GM23338 (cell line): ENCODE measurements at regions not wholly inside any gene's neighbourhood (a gene's known extent, or its start where the extent isn't known, plus 50 kb on each side); places are given as distances from the start of the nearest gene placed in this dataset.

Source experiments
- ATAC-seq: fragments of 200-7000 bp; cut with Tn5 transposase; 3 replicates; pipeline ENCODE4 v1.9.1; 2020
- DNase-seq: peaks from one replicate; pipeline ENCODE4 v3.0.0-alpha.2; 2015; ENCODE audit warnings: low spot score
- H2AFZ ChIP-seq: fragments of 200-600 bp; sonication (generic); 2 replicates; pipeline ENCODE4 v1.8.0; 2016; ENCODE audit warnings: antibody characterized with exemption, mild to moderate bottlenecking, moderate library complexity
- H3F3A ChIP-seq: fragments of 200-600 bp; sonication (generic); replicated peaks from 2 replicates; pipeline ENCODE4 v1.8.0; 2017; ENCODE audit warnings: antibody characterized with exemption, mixed run types, low read depth
- H3K27ac ChIP-seq: fragments of 200-600 bp; sonication (generic); 2 replicates; pipeline ENCODE4 v1.6.1; 2016; ENCODE audit warnings: low read depth
- H3K27me3 ChIP-seq: fragments of 200-600 bp; sonication (generic); 2 replicates; pipeline ENCODE4 v1.8.0; 2016; ENCODE audit warnings: mild to moderate bottlenecking, mixed run types, moderate library complexity; ENCODE audit not compliant: insufficient read depth
- H3K36me3 ChIP-seq: fragments of 200-600 bp; sonication (generic); 2 replicates; pipeline ENCODE4 v1.8.0; 2016; ENCODE audit warnings: mild to moderate bottlenecking; ENCODE audit not compliant: insufficient read depth
- H3K4me1 ChIP-seq: fragments of 200-600 bp; sonication (generic); 2 replicates; pipeline ENCODE4 v1.8.0; 2016; ENCODE audit warnings: mild to moderate bottlenecking, moderate library complexity; ENCODE audit not compliant: insufficient read depth
- H3K4me2 ChIP-seq: fragments of 200-600 bp; sonication (generic); 2 replicates; pipeline ENCODE4 v1.7.1; 2017; ENCODE audit warnings: mixed run types
- H3K4me3 ChIP-seq: fragments of 200-600 bp; sonication (generic); 2 replicates; pipeline ENCODE4 v1.6.1; 2016; ENCODE audit warnings: mixed run types
- H3K79me2 ChIP-seq: fragments of 200-600 bp; sonication (generic); replicated peaks from 2 replicates; pipeline ENCODE4 v1.8.0; 2017; ENCODE audit warnings: mild to moderate bottlenecking; ENCODE audit not compliant: insufficient read depth
- H3K9me2 ChIP-seq: fragments of 200-600 bp; sonication (generic); 2 replicates; pipeline ENCODE4 v1.8.0; 2017; ENCODE audit not compliant: insufficient read depth
- H4K20me1 ChIP-seq: fragments of 200-600 bp; sonication (generic); replicated peaks from 2 replicates; pipeline ENCODE4 v1.8.0; 2017; ENCODE audit warnings: mild to moderate bottlenecking; ENCODE audit not compliant: insufficient read depth
- H3K27ac Mint-ChIP-seq: 2 replicates; pipeline ENCODE4 v1.8.0; 2020; ENCODE audit warnings: inconsistent platforms, mild to moderate bottlenecking, moderate library complexity, mixed read lengths
- H3K27me3 Mint-ChIP-seq: 3 replicates; pipeline ENCODE4 v1.8.0; 2022; ENCODE audit warnings: low read depth, mild to moderate bottlenecking, moderate library complexity, mixed read lengths, inconsistent platforms; ENCODE audit not compliant: insufficient read depth, poor library complexity
- H3K36me3 Mint-ChIP-seq: 3 replicates; pipeline ENCODE4 v1.8.0; 2021; ENCODE audit warnings: low read depth, mild to moderate bottlenecking, inconsistent platforms, moderate library complexity, mixed read lengths
- H3K4me1 Mint-ChIP-seq: 3 replicates; pipeline ENCODE4 v1.8.0; 2020; ENCODE audit warnings: mild to moderate bottlenecking, inconsistent platforms, mixed read lengths
- H3K4me3 Mint-ChIP-seq: 3 replicates; pipeline ENCODE4 v1.8.0; 2021; ENCODE audit warnings: moderate library complexity, mild to moderate bottlenecking, inconsistent platforms, mixed read lengths
- H3K9me3 Mint-ChIP-seq: 3 replicates; pipeline ENCODE4 v1.8.0; 2020; ENCODE audit warnings: moderate library complexity, mild to moderate bottlenecking, inconsistent platforms, mixed read lengths
- CREB1 ChIP-seq: fragments of 250-450 bp; sonication (Bioruptor Pico); IDR thresholded peaks from 2 replicates; pipeline ENCODE4 v1.5.0; 2020; ENCODE audit warnings: low read depth, mild to moderate bottlenecking, moderate library complexity
- CTCF ChIP-seq, 2 experiments: fragments of 200-600 bp in 1 of 2; sonication (generic) in 1 of 2; conservative IDR thresholded peaks; 2 replicates each; pipeline versions ENCODE4 v1.5.1 to v1.6.1; 2016 to 2017; ENCODE audit warnings: antibody characterized with exemption in 2 of 2, low read depth in 2 of 2, mild to moderate bottlenecking in 2 of 2, moderate library complexity in 1 of 2
- EZH2 ChIP-seq: fragments of 200-600 bp; sonication (generic); IDR thresholded peaks from one replicate; pipeline ENCODE4 v1.8.0; 2017; ENCODE audit warnings: antibody characterized with exemption, mild to moderate bottlenecking, low read depth; ENCODE audit not compliant: unreplicated experiment
- EZH2phosphoT487 ChIP-seq: fragments of 200-600 bp; sonication (generic); IDR thresholded peaks from one replicate; pipeline ENCODE4 v1.8.1; 2018; ENCODE audit warnings: antibody characterized with exemption; ENCODE audit not compliant: unreplicated experiment
- JUNB ChIP-seq: IDR thresholded peaks from one replicate; pipeline ENCODE4 v1.6.1; 2016; ENCODE audit warnings: antibody characterized with exemption; ENCODE audit not compliant: unreplicated experiment
- NANOG ChIP-seq: IDR thresholded peaks from 2 replicates; pipeline ENCODE4 v1.6.1; 2016; ENCODE audit warnings: antibody characterized with exemption, borderline replicate concordance
- POLR2AphosphoS5 ChIP-seq: IDR thresholded peaks from 2 replicates; pipeline ENCODE4 v1.6.1; 2016; ENCODE audit warnings: antibody characterized with exemption, low read depth
- STAT1 ChIP-seq: IDR thresholded peaks from one replicate; pipeline ENCODE4 v1.6.1; 2016; ENCODE audit warnings: antibody characterized with exemption; ENCODE audit not compliant: unreplicated experiment
- ZNF114 ChIP-seq: fragments of 250-450 bp; sonication (Bioruptor Pico); IDR thresholded peaks from 2 replicates; pipeline ENCODE4 v1.5.0; 2020; ENCODE audit warnings: mild to moderate bottlenecking, moderate library complexity
- ZNF331 ChIP-seq: fragments of 250-450 bp; sonication (Bioruptor Pico); IDR thresholded peaks from 2 replicates; pipeline ENCODE4 v1.5.0; 2020; ENCODE audit warnings: low read depth, mild to moderate bottlenecking, moderate library complexity
- TF ChIP-seq, protein P1 (sequence below): fragments of 250-450 bp; sonication (Bioruptor Pico); IDR thresholded peaks from 2 replicates; pipeline ENCODE4 v1.5.0; 2020; ENCODE audit warnings: mild to moderate bottlenecking, moderate library complexity
- TF ChIP-seq, protein P2 (sequence below): IDR thresholded peaks from one replicate; pipeline ENCODE4 v1.6.1; 2018; ENCODE audit warnings: antibody characterized with exemption; ENCODE audit not compliant: unreplicated experiment
- TF ChIP-seq, protein P3 (sequence below): IDR thresholded peaks from 2 replicates; pipeline ENCODE4 v1.6.1; 2016; ENCODE audit warnings: antibody characterized with exemption

DNA sequence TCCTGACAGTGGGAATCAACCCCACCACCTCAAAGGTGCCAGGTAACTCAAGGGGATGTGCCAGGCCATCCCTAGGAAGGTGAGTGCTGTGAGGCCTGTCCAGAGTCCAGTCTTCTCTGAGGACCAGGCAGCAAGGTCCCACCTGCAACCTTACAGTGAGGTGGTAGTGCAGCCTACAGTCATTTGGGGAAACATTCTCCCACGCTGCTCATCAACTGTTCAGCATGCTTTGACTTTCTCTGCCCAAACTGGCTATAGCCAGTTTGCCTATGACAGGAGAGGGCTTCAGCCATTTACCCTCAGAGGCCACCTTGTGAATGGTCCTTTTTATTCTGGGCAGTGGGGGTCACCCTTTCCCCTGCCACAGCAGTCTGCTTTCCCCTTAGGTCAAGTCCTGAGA, 81.9 kb downstream of the ATPSCKMT start:
- H3K36me3 ChIP-seq: no peaks in the 10 kb centered on the region
- peaks cover 12% of the 10 kb centered on the region for H3K9me3 Mint-ChIP-seq
- no peaks in the 10 kb centered on the region for H4K20me1 ChIP-seq
- peaks cover 2% of the 10 kb centered on the region for H3K27me3 Mint-ChIP-seq
- no peak for ATAC-seq
- TF ChIP-seq, protein P1, sequence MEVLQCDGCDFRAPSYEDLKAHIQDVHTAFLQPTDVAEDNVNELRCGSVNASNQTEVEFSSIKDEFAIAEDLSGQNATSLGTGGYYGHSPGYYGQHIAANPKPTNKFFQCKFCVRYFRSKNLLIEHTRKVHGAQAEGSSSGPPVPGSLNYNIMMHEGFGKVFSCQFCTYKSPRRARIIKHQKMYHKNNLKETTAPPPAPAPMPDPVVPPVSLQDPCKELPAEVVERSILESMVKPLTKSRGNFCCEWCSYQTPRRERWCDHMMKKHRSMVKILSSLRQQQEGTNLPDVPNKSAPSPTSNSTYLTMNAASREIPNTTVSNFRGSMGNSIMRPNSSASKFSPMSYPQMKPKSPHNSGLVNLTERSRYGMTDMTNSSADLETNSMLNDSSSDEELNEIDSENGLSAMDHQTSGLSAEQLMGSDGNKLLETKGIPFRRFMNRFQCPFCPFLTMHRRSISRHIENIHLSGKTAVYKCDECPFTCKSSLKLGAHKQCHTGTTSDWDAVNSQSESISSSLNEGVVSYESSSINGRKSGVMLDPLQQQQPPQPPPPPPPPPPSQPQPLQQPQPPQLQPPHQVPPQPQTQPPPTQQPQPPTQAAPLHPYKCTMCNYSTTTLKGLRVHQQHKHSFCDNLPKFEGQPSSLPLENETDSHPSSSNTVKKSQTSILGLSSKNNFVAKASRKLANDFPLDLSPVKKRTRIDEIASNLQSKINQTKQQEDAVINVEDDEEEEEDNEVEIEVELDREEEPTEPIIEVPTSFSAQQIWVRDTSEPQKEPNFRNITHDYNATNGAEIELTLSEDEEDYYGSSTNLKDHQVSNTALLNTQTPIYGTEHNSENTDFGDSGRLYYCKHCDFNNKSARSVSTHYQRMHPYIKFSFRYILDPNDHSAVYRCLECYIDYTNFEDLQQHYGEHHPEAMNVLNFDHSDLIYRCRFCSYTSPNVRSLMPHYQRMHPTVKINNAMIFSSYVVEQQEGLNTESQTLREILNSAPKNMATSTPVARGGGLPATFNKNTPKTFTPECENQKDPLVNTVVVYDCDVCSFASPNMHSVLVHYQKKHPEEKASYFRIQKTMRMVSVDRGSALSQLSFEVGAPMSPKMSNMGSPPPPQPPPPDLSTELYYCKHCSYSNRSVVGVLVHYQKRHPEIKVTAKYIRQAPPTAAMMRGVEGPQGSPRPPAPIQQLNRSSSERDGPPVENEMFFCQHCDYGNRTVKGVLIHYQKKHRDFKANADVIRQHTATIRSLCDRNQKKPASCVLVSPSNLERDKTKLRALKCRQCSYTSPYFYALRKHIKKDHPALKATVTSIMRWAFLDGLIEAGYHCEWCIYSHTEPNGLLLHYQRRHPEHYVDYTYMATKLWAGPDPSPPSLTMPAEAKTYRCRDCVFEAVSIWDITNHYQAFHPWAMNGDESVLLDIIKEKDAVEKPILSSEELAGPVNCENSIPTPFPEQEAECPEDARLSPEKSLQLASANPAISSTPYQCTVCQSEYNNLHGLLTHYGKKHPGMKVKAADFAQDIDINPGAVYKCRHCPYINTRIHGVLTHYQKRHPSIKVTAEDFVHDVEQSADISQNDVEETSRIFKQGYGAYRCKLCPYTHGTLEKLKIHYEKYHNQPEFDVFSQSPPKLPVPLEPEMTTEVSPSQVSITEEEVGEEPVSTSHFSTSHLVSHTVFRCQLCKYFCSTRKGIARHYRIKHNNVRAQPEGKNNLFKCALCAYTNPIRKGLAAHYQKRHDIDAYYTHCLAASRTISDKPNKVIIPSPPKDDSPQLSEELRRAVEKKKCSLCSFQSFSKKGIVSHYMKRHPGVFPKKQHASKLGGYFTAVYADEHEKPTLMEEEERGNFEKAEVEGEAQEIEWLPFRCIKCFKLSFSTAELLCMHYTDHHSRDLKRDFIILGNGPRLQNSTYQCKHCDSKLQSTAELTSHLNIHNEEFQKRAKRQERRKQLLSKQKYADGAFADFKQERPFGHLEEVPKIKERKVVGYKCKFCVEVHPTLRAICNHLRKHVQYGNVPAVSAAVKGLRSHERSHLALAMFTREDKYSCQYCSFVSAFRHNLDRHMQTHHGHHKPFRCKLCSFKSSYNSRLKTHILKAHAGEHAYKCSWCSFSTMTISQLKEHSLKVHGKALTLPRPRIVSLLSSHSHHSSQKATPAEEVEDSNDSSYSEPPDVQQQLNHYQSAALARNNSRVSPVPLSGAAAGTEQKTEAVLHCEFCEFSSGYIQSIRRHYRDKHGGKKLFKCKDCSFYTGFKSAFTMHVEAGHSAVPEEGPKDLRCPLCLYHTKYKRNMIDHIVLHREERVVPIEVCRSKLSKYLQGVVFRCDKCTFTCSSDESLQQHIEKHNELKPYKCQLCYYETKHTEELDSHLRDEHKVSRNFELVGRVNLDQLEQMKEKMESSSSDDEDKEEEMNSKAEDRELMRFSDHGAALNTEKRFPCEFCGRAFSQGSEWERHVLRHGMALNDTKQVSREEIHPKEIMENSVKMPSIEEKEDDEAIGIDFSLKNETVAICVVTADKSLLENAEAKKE (CRISPR knock-in tag): no peak
- TF ChIP-seq POLR2AphosphoS5 (no peak), EZH2phosphoT487 (no peak), NANOG (no peak), JUNB (no peak), CREB1 (CRISPR knock-in tag) (no peak), EZH2 (no peak), ZNF331 (no peak), STAT1 (no peak), ZNF114 (no peak), CTCF (conservative IDR thresholded peaks at IDR 0.05; ENCODE audit: low read depth in 2 of 2) (no peak; a peak in 1 of 4 replicates)
- TF ChIP-seq, protein P2, sequence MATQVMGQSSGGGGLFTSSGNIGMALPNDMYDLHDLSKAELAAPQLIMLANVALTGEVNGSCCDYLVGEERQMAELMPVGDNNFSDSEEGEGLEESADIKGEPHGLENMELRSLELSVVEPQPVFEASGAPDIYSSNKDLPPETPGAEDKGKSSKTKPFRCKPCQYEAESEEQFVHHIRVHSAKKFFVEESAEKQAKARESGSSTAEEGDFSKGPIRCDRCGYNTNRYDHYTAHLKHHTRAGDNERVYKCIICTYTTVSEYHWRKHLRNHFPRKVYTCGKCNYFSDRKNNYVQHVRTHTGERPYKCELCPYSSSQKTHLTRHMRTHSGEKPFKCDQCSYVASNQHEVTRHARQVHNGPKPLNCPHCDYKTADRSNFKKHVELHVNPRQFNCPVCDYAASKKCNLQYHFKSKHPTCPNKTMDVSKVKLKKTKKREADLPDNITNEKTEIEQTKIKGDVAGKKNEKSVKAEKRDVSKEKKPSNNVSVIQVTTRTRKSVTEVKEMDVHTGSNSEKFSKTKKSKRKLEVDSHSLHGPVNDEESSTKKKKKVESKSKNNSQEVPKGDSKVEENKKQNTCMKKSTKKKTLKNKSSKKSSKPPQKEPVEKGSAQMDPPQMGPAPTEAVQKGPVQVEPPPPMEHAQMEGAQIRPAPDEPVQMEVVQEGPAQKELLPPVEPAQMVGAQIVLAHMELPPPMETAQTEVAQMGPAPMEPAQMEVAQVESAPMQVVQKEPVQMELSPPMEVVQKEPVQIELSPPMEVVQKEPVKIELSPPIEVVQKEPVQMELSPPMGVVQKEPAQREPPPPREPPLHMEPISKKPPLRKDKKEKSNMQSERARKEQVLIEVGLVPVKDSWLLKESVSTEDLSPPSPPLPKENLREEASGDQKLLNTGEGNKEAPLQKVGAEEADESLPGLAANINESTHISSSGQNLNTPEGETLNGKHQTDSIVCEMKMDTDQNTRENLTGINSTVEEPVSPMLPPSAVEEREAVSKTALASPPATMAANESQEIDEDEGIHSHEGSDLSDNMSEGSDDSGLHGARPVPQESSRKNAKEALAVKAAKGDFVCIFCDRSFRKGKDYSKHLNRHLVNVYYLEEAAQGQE: no peak
- TF ChIP-seq, protein P3, sequence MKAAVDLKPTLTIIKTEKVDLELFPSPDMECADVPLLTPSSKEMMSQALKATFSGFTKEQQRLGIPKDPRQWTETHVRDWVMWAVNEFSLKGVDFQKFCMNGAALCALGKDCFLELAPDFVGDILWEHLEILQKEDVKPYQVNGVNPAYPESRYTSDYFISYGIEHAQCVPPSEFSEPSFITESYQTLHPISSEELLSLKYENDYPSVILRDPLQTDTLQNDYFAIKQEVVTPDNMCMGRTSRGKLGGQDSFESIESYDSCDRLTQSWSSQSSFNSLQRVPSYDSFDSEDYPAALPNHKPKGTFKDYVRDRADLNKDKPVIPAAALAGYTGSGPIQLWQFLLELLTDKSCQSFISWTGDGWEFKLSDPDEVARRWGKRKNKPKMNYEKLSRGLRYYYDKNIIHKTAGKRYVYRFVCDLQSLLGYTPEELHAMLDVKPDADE: no peak
- no peaks in the 10 kb centered on the region for H3K27me3 ChIP-seq
- H3K4me3 ChIP-seq: no peak overlapping the region
- H3K4me1 Mint-ChIP-seq: no peaks in the 10 kb centered on the region
- H3F3A ChIP-seq: no peaks in the 10 kb centered on the region
- H3K27ac ChIP-seq: no peak overlapping the region
- peaks cover 6% of the 10 kb centered on the region; the same call in 1 of the 2 replicates for H3K9me2 ChIP-seq
- no peak overlapping the region for H3K27ac Mint-ChIP-seq
- no peak overlapping the region for H3K4me3 Mint-ChIP-seq
- no peak overlapping the region for H2AFZ ChIP-seq
- H3K4me2 ChIP-seq: no peak overlapping the region
- DNase-seq: no peak
- H3K4me1 ChIP-seq: no peaks in the 10 kb centered on the region
- no peaks in the 10 kb centered on the region for H3K79me2 ChIP-seq
- peaks cover 16% of the 10 kb centered on the region for H3K36me3 Mint-ChIP-seq
